HepG2 (cell line): ENCODE measurements at regions not wholly inside any gene's neighbourhood (a gene's known extent, or its start where the extent isn't known, plus 50 kb on each side); places are given as distances from the start of the nearest gene placed in this dataset.

Experiments
- DR1 ChIP-seq: sonication (generic); formaldehyde crosslinking; IDR thresholded peaks from 2 replicates; pipeline ENCODE4 v1.8.0; 2021; ENCODE audit warnings: mild to moderate bottlenecking, missing genetic modification reagents, inconsistent platforms
- FOXM1 ChIP-seq: sonication (generic); formaldehyde crosslinking; IDR thresholded peaks from 2 replicates; pipeline ENCODE4 v1.5.0; 2020; ENCODE audit warnings: missing genetic modification reagents
- MBNL3 ChIP-seq: fragments of 250-450 bp; sonication (Bioruptor Pico); conservative IDR thresholded peaks from 2 replicates; pipeline ENCODE4 v1.8.0; 2022; ENCODE audit warnings: mild to moderate bottlenecking, inconsistent platforms

DNA sequence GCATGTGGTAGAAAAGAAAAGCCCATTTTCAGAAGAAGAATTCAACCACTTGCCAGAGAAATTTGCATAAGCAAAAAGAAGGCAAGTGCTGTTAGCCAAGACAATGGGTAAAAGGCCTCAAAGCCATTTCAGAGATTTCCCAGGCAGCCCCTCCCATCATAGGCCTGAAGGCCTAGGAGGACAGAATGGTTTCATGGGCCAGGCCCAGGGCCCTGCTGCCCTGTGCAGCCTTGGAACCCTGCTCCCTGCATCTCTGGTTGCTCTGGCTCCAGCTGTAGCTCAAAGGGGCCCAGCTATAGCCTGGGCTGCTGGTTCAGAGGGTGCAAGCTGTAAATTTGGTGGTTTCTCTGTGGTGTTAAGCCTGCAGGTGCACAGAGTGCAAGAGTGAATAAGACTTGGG is 212.8 kb downstream of the EFNB2 start:
- TF ChIP-seq FOXM1 (CRISPR knock-in tag) (no peak), MBNL3 (CRISPR knock-in tag) (no peak), DR1 (CRISPR knock-in tag) (no peak)
